DMS153 treated with DMSO at 0.1 percent for 48 hours (cell line): ENCODE measurements at regions not wholly inside any gene's neighbourhood (a gene's known extent, or its start where the extent isn't known, plus 50 kb on each side); places are given as distances from the start of the nearest gene placed in this dataset.

Experiments
- DNase-seq: peaks from one replicate; lab custom pipeline; 2025; ENCODE audit not compliant: unreplicated experiment; lab: John Stamatoyannopoulos, UW

DNA sequence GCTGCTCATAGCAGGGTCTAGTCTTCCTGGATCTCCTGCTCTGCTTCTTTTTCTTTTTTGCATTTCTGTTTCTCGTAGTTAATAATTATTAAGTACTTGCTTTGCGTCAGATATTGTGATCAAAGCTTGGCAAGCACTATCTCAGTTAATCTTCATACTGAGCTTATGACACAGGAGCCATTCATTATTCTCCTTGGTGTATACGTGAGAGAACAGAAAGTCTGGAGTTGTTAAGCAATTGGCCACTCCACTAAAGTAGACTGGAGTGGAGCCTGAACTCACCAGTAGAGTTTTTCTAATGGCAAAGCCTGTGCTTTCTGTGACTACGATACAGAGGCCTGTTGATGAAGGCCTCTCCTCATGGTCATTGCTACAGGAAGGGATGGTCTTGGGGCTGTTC lies 285.9 kb downstream of the RFC3 start:
- no peak for DNase-seq

GRCh38 chr13:34104853-34105252 lies 286.9 kb downstream of the RFC3 start:
- DNase-seq: no peak

GRCh38 chr13:34107806-34108205 lies 289.9 kb downstream of the RFC3 start:
- DNase-seq: no peak

GRCh38 chr13:34108410-34108809 lies 290.5 kb downstream of the RFC3 start:
- no peak for DNase-seq

DNA sequence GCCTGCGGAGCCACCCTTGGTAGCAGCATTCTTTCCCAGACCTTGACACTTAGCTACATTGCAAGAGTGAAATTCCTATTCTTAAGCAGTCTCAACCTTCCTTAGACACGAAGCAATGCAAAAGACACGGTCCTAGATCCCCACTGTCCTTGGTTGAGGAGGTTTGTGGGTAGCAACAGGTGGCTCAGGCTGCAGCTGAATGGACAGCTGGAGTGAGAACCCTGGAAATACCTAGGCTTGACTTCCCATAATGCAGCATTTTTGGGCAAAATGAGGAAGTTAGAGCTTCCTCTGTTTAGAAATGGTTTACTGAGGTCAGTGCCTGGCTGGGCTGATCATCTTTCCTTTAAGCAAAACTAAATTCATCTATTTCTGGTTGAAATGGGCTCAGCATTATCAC lies 296.6 kb downstream of the RFC3 start:
- DNase-seq: no peak

GRCh38 chr13:34116651-34117050 lies 298.7 kb downstream of the RFC3 start:
- no peak for DNase-seq

- DNase-seq: peak; percentile 97
Measured at GRCh38 chr13:34124666-34125306, 306.8 kb downstream of the RFC3 start.

DNA sequence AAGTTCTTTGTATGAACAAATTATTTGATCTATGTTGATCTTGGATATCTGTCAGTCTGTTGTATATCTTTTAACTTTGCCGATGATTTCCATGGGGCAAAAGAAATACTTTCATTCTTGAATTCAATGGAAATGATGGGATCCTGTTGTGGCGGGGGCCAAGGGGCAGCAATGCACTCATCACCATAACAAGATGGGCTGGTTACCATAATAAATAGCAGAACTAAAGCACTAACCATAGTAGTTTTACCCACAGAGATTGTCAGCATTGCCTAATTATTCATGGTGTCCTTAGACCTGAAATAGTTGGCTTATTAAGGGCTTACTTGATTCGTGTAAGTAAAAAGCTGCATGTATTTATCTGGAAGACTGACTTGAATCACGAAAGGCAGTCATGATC lies 309.6 kb downstream of the RFC3 start:
- DNase-seq: no peak

GRCh38 chr13:34128661-34129060 lies 310.7 kb downstream of the RFC3 start:
- DNase-seq: no peak

GRCh38 chr13:34129436-34129835 lies 311.5 kb downstream of the RFC3 start:
- DNase-seq: no peak

DNA sequence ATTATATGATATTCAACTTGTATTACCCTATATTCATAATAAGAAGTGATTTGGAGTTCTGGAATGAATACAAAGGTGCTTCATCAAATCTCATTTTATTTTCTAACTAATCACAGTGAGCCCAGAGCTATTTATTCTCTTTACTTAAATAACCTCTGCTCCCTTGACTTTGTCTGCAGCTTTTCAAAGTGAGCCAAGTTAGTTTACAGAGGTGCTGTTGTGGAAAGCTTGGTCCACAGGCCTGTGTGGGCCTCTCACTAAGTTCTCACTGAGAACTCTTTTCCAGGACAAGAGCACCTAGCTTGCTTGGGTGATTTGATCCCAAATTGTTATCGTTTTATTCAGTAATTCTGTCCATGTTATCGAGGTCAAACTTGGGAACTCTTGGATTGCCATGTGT lies 319.3 kb downstream of the RFC3 start:
- DNase-seq: no peak

DNA sequence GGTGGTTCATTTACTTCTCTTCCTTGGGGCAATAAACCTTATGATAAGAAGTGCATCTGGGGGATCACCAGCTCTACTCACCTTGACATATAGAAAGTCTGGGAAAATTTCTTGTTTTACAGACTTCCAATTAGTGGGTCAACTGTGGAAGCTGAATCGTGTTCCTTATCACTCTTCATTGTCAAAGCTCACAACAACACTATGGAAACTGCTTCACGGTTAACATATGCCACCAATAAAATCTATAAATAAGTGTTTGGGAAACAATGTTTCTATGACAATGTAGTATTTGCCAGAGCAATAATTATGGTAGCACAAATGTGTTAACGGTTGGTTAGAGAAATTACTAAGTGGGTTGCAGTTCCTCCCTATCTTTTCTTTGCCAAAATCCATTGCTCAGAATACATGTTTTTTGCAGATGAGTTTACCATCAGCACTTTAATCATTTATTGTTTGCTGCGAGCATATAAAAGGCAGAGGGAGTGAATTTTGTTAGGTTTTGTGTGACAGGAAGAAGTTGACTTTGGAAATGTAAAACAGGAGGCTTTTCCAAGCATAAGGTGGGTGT lies 321.8 kb downstream of the RFC3 start:
- DNase-seq: no peak

GRCh38 chr13:34143637-34144036 lies 325.7 kb downstream of the RFC3 start:
- no peak for DNase-seq

DNA sequence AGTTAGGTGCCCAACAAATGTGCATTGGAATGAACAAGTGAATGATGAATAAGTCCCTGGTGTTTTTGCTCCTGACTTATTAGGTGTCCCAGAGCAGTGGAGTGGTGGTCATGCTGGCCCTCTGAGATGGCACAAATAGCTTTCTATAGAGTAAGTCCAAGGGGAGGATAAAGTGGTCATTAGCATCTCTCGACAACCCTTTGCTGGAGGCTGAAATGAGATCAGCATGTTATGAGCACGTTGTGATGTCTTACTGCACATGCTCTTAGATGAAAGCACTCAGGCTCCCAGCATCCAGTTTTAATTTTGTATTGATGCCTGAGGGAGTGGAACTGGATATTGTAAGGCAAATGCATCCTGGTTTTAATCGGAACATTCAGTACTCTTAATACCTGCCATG lies 326.2 kb downstream of the RFC3 start:
- DNase-seq: no peak

DNA sequence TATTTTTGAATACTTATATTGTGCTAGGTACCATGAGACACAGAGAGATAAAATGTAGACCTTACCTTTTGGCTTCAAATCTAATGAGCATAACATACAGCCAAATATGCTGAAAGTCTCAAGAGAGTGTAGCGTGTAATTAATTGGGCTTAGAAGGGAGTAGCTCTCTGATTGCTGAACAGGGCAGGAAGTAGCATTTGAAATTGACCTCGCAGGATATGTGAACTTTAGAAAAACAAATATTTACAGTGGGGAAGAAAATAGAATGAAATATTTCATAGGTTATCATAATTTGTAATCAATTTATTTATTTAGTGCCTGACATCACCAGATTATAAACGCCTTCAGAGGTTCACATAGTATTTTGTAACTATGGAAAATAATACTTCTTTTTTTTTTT lies 327.1 kb downstream of the RFC3 start:
- peak; percentile 24 for DNase-seq

DNA sequence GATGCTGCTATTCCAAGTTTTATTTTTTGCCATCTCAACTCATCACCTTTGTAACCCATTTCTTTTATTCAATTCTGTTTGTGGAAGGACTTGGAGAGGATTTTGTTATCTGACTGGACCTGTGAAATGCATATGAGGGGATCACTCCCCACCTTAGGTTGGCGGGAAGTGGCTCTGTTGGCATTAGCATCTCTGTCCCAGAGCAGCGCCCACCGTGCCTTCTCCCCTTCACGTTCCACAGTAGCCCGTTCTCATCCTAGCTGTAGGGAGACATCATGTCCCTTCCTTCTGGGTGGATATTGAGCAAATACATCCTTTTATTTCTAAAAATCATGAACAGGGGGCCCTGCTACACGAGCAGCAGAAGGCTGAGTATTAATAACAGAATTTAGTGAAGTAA lies 330.4 kb downstream of the RFC3 start:
- DNase-seq: no peak

DNA sequence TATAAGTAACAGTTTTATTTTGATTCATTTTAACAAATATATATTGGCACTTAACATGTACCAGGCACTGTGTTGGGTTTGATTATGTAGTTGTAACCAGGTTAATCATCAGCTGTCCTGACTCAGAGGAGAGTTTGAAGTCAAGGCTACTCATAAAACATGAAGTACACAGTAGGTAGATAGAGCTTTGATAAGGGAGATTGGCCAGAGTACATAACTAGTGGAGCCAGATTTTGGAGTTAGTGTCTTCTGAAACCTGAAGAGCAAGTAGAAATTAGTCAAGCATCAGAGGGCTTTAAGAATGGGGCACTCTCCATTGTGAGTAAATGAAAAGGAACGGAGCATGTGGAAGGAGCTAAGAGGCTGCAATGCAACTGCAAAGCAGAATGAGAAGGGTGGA lies 333.9 kb downstream of the RFC3 start:
- no peak for DNase-seq

- no peak for DNase-seq
Measured at GRCh38 chr13:34152409-34152808, 334.5 kb downstream of the RFC3 start.

- DNase-seq: no peak
Measured at GRCh38 chr13:34152996-34153395, 335.0 kb downstream of the RFC3 start.

GRCh38 chr13:34153428-34154180 lies 335.7 kb downstream of the RFC3 start:
- DNase-seq: no peak

GRCh38 chr13:34155931-34156607 lies 338.1 kb downstream of the RFC3 start:
- no peak for DNase-seq

- DNase-seq: peak; percentile 82
Measured at GRCh38 chr13:34156841-34157365, 339.0 kb downstream of the RFC3 start.
